ENCODE measurements at regions not wholly inside any gene's neighbourhood (a gene's known extent, or its start where the extent isn't known, plus 50 kb on each side); places are given as distances from the start of the nearest gene placed in this dataset.

GRCh38 chr12:3945671-3946070, 72.5 kb upstream of the PARP11 start:
- no peak overlapping the region for H3K4me3 ChIP-seq
- no peaks in the 10 kb centered on the region for H3K27me3 ChIP-seq
- no peak for TF ChIP-seq CTCF (IDR thresholded peaks at IDR 0.05)
- no peak for DNase-seq (ENCODE audit: low spot score in 2 of 2)
- H3K36me3 ChIP-seq: no peaks in the 10 kb centered on the region
- no peak overlapping the region for H3K27ac ChIP-seq
- no peaks in the 10 kb centered on the region for H3K4me1 ChIP-seq
- H3K9me3 ChIP-seq: no peaks in the 10 kb centered on the region
- intact Hi-C loops (cut with DNase I): no loop called here

- no peaks in the 10 kb centered on the region for H3K36me3 ChIP-seq
- intact Hi-C loops (cut with DNase I): no loop called here
- no peak for DNase-seq (ENCODE audit: low spot score in 2 of 2)
- H3K4me3 ChIP-seq: no peak overlapping the region
- no peak for TF ChIP-seq CTCF (IDR thresholded peaks at IDR 0.05)
- no peaks in the 10 kb centered on the region for H3K27me3 ChIP-seq
- H3K4me1 ChIP-seq: no peaks in the 10 kb centered on the region
- H3K27ac ChIP-seq: no peak overlapping the region
- no peaks in the 10 kb centered on the region for H3K9me3 ChIP-seq
Measured at GRCh38 chr12:3944620-3945019, 71.4 kb upstream of the PARP11 start.

- intact Hi-C loops (cut with DNase I): no loop called here
- Histone ChIP-seq H3K27ac (no peak overlapping the region), H3K27me3 (no peaks in the 10 kb centered on the region), H3K9me3 (no peaks in the 10 kb centered on the region), H3K4me1 (no peaks in the 10 kb centered on the region), H3K4me3 (no peak overlapping the region), H3K36me3 (no peaks in the 10 kb centered on the region)
- no peak for DNase-seq (ENCODE audit: low spot score in 2 of 2)
- TF ChIP-seq CTCF (IDR thresholded peaks at IDR 0.05): no peak
Measured at GRCh38 chr12:3938042-3938544, 64.9 kb upstream of the PARP11 start.

GRCh38 chr12:3935078-3935477, 61.9 kb upstream of the PARP11 start:
- Histone ChIP-seq H3K36me3 (no peaks in the 10 kb centered on the region), H3K4me3 (no peak overlapping the region), H3K27ac (no peak overlapping the region), H3K4me1 (no peaks in the 10 kb centered on the region), H3K9me3 (no peaks in the 10 kb centered on the region), H3K27me3 (no peaks in the 10 kb centered on the region)
- no peak for TF ChIP-seq CTCF (IDR thresholded peaks at IDR 0.05)
- intact Hi-C loops (cut with DNase I): no loop called here
- DNase-seq (ENCODE audit: low spot score in 2 of 2): no peak

GRCh38 chr12:3933819-3934192, 60.6 kb upstream of the PARP11 start:
- no peak for DNase-seq (ENCODE audit: low spot score in 2 of 2)
- intact Hi-C loops (cut with DNase I): no loop called here
- no peaks in the 10 kb centered on the region for H3K27me3 ChIP-seq
- H3K36me3 ChIP-seq: no peaks in the 10 kb centered on the region
- no peaks in the 10 kb centered on the region for H3K4me1 ChIP-seq
- TF ChIP-seq CTCF (IDR thresholded peaks at IDR 0.05): no peak
- H3K4me3 ChIP-seq: no peak overlapping the region
- no peak overlapping the region for H3K27ac ChIP-seq
- H3K9me3 ChIP-seq: no peaks in the 10 kb centered on the region

Data from ascending aorta (tissue), 2 donors.